OCI-LY1 (cell line): ENCODE measurements at regions not wholly inside any gene's neighbourhood (a gene's known extent, or its start where the extent isn't known, plus 50 kb on each side); places are given as distances from the start of the nearest gene placed in this dataset.

ENCODE experiments used
- H2AFZ ChIP-seq: fragments of 200-600 bp; sonication (generic), shearing (Covaris generic); 2 replicates; pipeline ENCODE4 v1.6.0; 2014; ENCODE audit warnings: antibody characterized with exemption, mild to moderate bottlenecking, low read length
- H3F3A ChIP-seq: fragments of 200-600 bp; sonication (generic), shearing (Covaris generic); 2 replicates; pipeline ENCODE4 v1.6.0; 2014; ENCODE audit warnings: mild to moderate bottlenecking, antibody characterized with exemption, low read length, moderate library complexity; ENCODE audit not compliant: insufficient read depth
- H3K27ac ChIP-seq: fragments of 200-600 bp; sonication (generic); 2 replicates; pipeline ENCODE4 v1.5.1; 2014; ENCODE audit warnings: low read length, mixed run types, mild to moderate bottlenecking, low read depth; ENCODE audit not compliant: poor library complexity, severe bottlenecking
- H3K27me3 ChIP-seq: fragments of 200-600 bp; sonication (generic); 2 replicates; pipeline ENCODE4 v1.6.0; 2014; ENCODE audit warnings: antibody characterized with exemption, mild to moderate bottlenecking, low read length, moderate library complexity; ENCODE audit not compliant: insufficient read depth
- H3K36me3 ChIP-seq: fragments of 200-600 bp; sonication (generic); 2 replicates; pipeline ENCODE4 v1.6.1; 2014; ENCODE audit warnings: mild to moderate bottlenecking, antibody characterized with exemption, low read length, moderate library complexity, mixed read lengths; ENCODE audit not compliant: insufficient read depth
- H3K4me1 ChIP-seq: fragments of 200-600 bp; sonication (generic); 2 replicates; pipeline ENCODE4 v1.5.1; 2014; ENCODE audit warnings: mild to moderate bottlenecking, low read length, moderate library complexity; ENCODE audit not compliant: insufficient read depth, severe bottlenecking
- H3K4me2 ChIP-seq: fragments of 200-600 bp; sonication (generic), shearing (Covaris generic); 2 replicates; pipeline ENCODE4 v1.6.1; 2014; ENCODE audit warnings: low read length
- H3K4me3 ChIP-seq: fragments of 200-600 bp; sonication (generic); 2 replicates; pipeline ENCODE4 v1.5.1; 2014; ENCODE audit warnings: low read length, low read depth, mild to moderate bottlenecking, mixed read lengths; ENCODE audit not compliant: poor library complexity, severe bottlenecking
- H3K79me2 ChIP-seq: fragments of 200-600 bp; shearing (Covaris generic); 2 replicates; pipeline ENCODE4 v1.6.1; 2016; ENCODE audit warnings: mixed run types, low read length, mixed read lengths; ENCODE audit not compliant: insufficient read depth
- H3K9ac ChIP-seq: fragments of 200-600 bp; sonication (generic), shearing (Covaris generic); 2 replicates; pipeline ENCODE4 v1.6.1; 2014; ENCODE audit warnings: mild to moderate bottlenecking, low read length, mixed read lengths
- H3K9me2 ChIP-seq: fragments of 200-600 bp; sonication (generic), shearing (Covaris generic); 2 replicates; pipeline ENCODE4 v1.6.1; 2014; ENCODE audit warnings: low read depth, mild to moderate bottlenecking, low read length, mixed read lengths
- H3K9me3 ChIP-seq: fragments of 200-600 bp; shearing (Covaris generic); 2 replicates; pipeline ENCODE4 v1.6.1; 2014; ENCODE audit warnings: low read length, mixed read lengths
- H4K20me1 ChIP-seq: fragments of 200-600 bp; sonication (generic), shearing (Covaris generic); 2 replicates; pipeline ENCODE4 v1.6.0; 2016; ENCODE audit warnings: mild to moderate bottlenecking, low read length; ENCODE audit not compliant: insufficient read depth
- EZH2 ChIP-seq: fragments of 200-600 bp; sonication (generic), shearing (Covaris generic); IDR thresholded peaks from 2 replicates; pipeline ENCODE4 v1.8.0; 2017; ENCODE audit warnings: borderline replicate concordance, mixed run types, mild to moderate bottlenecking, antibody characterized with exemption, low read length, moderate library complexity, mixed read lengths
- TF ChIP-seq, protein P1 (sequence below): fragments of 200-600 bp; sonication (generic), shearing (Covaris generic); IDR thresholded peaks from 2 replicates; pipeline ENCODE4 v1.5.1; 2017; ENCODE audit warnings: mild to moderate bottlenecking, antibody characterized with exemption, low read length, moderate library complexity, mixed read lengths

DNA sequence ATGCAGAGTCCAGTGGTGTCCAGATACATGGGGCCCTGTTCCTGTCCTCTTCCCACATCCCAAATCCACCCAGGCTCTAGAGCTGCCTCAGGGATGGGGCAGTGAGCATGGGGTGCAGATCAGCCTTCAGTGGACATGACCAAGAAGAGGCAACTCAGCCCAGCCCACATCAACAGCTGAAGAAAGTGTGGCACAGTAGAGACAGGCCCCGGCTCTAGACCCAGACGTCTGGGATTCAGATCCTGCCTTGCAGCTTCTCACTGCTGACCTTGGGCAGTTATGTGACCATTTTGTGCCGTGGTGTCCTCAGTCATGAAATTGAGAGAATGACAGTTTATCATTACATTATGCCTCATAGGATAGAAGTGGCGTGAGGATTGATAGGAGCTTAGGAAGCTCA, 54.6 kb upstream of the CST7 start:
- no peaks in the 10 kb centered on the region for H3K27me3 ChIP-seq
- no peaks in the 10 kb centered on the region for H3K4me1 ChIP-seq
- no peak overlapping the region for H3K9ac ChIP-seq
- H3K9me2 ChIP-seq: no peaks in the 10 kb centered on the region
- H3K4me2 ChIP-seq: no peak overlapping the region
- H4K20me1 ChIP-seq: no peaks in the 10 kb centered on the region
- H3K36me3 ChIP-seq: no peaks in the 10 kb centered on the region
- no peak overlapping the region for H2AFZ ChIP-seq
- TF ChIP-seq, protein P1, sequence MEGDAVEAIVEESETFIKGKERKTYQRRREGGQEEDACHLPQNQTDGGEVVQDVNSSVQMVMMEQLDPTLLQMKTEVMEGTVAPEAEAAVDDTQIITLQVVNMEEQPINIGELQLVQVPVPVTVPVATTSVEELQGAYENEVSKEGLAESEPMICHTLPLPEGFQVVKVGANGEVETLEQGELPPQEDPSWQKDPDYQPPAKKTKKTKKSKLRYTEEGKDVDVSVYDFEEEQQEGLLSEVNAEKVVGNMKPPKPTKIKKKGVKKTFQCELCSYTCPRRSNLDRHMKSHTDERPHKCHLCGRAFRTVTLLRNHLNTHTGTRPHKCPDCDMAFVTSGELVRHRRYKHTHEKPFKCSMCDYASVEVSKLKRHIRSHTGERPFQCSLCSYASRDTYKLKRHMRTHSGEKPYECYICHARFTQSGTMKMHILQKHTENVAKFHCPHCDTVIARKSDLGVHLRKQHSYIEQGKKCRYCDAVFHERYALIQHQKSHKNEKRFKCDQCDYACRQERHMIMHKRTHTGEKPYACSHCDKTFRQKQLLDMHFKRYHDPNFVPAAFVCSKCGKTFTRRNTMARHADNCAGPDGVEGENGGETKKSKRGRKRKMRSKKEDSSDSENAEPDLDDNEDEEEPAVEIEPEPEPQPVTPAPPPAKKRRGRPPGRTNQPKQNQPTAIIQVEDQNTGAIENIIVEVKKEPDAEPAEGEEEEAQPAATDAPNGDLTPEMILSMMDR: no peak
- no peak for TF ChIP-seq EZH2
- no peak overlapping the region for H3K4me3 ChIP-seq
- no peaks in the 10 kb centered on the region for H3K9me3 ChIP-seq
- H3F3A ChIP-seq: no peaks in the 10 kb centered on the region
- H3K79me2 ChIP-seq: no peaks in the 10 kb centered on the region
- H3K27ac ChIP-seq: no peak overlapping the region

DNA sequence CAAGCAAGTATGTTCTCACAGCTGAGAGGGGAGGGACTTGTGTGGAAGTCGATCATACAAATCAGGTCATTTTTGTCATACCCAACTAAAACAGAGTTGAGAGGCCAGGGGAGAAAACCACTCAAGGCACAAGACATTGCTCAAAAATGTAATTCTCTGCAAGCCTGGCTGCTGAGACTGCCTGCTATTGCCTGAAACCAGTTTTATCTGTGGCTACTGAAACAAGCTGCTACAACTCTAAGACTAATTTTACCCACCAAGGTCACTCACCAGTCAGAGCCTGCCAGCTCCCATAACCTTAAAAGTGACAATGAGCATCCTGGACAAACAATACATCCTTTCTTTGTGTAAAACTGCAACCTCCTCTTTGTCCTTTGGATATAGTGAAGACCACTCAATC, 54.1 kb upstream of the CST7 start:
- Histone ChIP-seq H3K27me3 (no peaks in the 10 kb centered on the region), H3K4me2 (no peak overlapping the region), H3K36me3 (no peaks in the 10 kb centered on the region), H3F3A (no peaks in the 10 kb centered on the region), H2AFZ (no peak overlapping the region), H3K27ac (no peak overlapping the region), H3K4me3 (no peak overlapping the region), H3K9me2 (no peaks in the 10 kb centered on the region), H3K79me2 (no peaks in the 10 kb centered on the region), H3K9me3 (0 out of 2 replicates have a peak, but pooled peaks cover 2% of the 10 kb centered on the region), H3K4me1 (no peaks in the 10 kb centered on the region), H3K9ac (no peak overlapping the region), H4K20me1 (no peaks in the 10 kb centered on the region)
- TF ChIP-seq, protein P1: no peak
- no peak for TF ChIP-seq EZH2

DNA sequence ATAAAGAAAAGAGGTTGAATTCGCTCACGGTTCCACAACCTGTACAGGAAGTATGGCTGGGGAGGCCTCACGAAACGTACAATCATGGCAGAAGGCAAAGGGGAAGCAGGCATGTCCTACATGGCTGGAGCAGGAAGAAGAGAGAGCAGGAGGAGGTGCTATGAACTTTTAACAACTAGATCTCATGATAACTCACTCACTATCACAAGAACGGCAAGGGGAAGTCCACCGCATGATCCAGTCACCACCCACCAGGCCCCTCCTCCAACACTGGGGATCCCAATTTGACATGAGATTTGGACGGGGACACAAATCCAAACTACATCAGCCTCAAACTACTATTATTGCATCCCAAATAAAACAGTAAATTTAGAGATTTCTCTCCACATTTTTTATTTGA, 53.6 kb upstream of the CST7 start:
- H3K36me3 ChIP-seq: no peaks in the 10 kb centered on the region
- no peak overlapping the region for H3K4me2 ChIP-seq
- no peaks in the 10 kb centered on the region for H3K27me3 ChIP-seq
- no peak overlapping the region for H2AFZ ChIP-seq
- H3K4me1 ChIP-seq: no peaks in the 10 kb centered on the region
- H3K27ac ChIP-seq: no peak overlapping the region
- H3K9me3 ChIP-seq: 0 out of 2 replicates have a peak, but pooled peaks cover 2% of the 10 kb centered on the region
- H3K79me2 ChIP-seq: no peaks in the 10 kb centered on the region
- no peaks in the 10 kb centered on the region for H3K9me2 ChIP-seq
- TF ChIP-seq, protein P1: no peak
- no peak for TF ChIP-seq EZH2
- no peak overlapping the region for H3K9ac ChIP-seq
- no peaks in the 10 kb centered on the region for H4K20me1 ChIP-seq
- no peak overlapping the region for H3K4me3 ChIP-seq
- no peaks in the 10 kb centered on the region for H3F3A ChIP-seq
